Fibroblast of skin of right quadriceps (primary cell): ENCODE measurements at regions not wholly inside any gene's neighbourhood (a gene's known extent, or its start where the extent isn't known, plus 50 kb on each side); places are given as distances from the start of the nearest gene placed in this dataset.
A peak's percentile ranks its signal among the peaks of the same experiment; 100 is the strongest.
"Not testable (repeated sequence)": the region's sequence is repeated elsewhere in the genome, so short reads cannot be mapped to it uniquely, and the experiment has no call there.

Experiments
- DNase-seq: peaks from one replicate; pipeline ENCODE4 v3.0.0-alpha.2; 2013

DNA sequence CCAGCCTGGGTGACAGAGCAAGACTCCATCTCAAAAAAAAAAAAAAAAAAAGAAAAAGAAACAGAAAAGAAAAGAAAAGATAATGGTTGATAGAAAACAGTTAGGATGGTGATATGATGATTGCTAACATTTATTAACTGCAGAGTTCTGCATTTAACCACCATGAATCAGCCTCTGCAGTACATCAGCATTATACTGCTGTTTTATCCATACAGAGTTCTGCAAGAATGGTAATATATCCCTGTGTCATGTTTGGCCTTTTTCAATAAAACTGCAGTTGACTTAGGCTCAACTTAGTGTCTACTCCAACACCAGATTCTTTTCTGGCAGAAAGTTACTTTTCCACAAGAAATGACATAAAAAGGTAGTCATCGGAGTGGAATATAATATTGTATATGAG lies 62.6 kb downstream of the DUSP6 start:
- no peak for DNase-seq

DNA sequence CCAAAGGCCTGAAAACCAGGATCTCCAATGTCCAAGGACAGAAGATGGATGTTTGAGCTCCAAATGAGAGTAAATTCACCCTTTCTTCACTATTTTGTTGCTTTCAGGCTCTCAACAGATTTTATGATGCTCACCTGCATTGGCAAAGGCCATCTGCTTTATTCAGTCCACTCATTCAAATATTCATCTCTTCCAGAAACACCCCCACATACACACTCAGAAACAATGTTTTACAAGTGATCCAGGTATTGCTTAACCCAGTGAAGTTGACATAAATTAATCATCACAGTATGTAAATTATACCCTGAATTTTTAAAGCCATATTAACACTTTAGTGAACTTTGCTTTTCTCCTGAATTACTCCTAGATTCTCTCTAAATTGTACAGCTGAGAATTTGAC lies 63.3 kb downstream of the DUSP6 start:
- DNase-seq, result no peak

DNA sequence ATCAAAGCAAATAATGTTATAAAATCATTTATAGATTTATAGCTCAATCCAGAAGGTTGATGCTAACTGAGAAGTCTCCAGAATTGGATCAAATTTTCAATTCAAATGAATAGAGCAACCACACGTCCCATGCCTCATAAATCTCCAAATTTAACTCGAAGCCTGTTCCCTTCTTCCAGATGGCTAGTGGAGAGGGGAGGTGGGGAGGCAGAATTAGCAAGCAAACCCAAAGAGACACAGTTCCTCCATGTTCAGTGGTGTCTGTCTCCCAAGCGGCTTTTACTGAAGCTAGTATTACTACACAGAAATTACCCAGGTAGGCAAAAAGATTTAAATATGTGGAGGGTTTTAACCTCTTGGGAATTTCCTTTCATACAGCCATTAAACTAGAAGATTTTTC lies 65.8 kb downstream of the DUSP6 start:
- DNase-seq, result no peak

DNA sequence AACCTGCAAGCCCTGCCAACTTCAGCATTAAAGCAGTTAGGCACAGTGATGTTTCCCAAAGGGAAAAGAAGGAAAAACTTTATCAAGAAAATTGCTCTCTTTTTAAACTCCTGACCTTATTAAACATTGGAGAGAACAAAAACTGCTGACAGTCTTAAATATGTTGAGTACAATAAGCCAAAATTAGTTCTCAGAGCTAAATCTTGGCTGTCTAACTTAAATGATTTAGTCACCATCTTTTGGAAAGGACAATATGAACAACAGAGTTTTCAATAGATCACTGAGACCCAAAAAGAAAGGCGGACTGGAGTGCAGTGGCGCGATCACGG lies 70.8 kb downstream of the DUSP6 start:
- DNase-seq, result no peak

DNA sequence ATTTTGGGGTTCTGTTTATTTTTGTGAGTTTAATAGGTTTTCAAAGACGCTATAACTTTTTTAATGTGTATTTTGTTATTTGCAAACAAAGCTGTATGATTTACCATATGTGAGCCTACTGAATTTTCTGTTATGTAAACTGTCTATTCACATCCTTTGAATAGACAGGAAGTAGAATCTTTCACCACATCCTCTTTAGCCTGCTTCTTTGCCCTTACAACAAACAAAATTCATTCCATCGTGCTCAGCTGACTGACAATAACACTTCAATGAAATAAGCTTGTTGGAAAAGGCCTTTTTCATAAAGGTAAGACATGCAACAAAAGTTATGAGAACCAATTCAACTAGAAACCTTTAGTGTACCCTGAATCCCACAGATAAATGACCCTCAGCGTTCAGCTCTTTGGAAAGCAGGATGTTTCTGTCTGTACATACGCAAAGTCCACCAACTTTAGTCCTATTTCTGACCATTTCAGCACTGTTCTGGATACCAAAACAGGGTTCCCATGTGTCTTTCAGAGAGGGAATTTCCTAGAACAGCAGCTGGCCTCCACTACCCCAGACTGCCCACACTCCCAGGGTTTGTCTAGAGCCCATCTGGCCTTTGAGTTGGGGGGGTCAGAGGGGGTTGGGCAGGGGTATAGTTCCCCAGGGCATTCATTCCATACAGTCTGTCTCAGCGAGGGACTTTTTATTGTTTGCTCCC lies 71.3 kb downstream of the DUSP6 start:
- DNase-seq, result no peak

DNA sequence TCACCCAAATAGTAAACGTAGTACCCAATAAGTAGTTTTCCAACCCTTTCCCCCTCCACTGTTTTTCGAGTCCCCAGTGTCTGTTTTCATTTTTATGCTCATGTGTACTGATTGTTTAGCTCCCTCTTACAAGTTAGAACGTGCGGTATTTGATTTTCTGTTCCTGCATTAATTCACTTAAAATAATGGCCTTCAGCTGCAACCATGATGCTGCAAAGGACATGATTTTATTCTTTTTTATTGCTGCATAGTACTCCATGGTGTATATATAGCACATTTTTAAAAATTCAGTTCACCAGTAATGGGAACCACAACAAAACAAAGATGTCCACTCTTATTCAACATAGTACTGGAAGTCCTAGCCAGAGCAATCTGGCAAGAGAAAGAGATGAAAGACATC lies 72.8 kb downstream of the DUSP6 start:
- DNase-seq, result no peak

DNA sequence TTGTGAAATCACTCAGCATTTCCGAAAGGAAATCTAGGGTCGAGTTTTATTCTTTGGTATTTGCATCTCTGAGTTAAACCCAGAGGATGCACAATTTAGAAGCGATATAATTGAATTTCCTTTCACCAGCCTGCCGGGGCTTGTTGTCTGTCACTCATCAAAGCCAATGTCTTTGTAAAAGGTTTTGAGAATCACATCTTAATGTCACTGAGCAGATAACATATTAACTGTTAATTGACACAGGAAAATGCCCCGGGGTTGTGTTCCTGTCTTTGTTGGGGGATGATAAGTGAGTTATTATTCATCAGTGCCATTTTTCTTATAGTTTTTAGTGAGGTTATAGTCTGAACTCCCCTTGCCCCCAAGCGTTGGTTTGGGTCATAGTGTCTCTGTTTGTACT lies 73.4 kb downstream of the DUSP6 start:
- DNase-seq, result no peak

DNA sequence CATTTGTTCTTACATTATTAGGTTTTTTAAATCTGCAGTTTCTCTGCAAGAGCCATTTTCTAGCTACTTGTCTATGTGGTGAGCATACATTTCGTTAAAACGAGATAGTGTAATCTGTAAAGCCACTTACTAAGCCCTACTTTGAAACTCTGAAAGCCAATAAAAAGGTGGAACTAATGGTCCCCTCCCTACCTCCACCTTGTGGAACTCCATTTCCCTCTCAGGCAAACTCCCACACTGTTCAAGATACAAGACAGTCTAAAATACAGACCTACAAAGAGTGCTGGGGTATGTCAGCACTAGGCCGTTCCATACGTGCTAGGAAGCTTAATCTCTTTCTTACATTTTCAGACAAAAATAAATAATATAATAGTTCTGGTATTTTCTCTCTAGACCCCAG lies 74.1 kb downstream of the DUSP6 start:
- no peak for DNase-seq

DNA sequence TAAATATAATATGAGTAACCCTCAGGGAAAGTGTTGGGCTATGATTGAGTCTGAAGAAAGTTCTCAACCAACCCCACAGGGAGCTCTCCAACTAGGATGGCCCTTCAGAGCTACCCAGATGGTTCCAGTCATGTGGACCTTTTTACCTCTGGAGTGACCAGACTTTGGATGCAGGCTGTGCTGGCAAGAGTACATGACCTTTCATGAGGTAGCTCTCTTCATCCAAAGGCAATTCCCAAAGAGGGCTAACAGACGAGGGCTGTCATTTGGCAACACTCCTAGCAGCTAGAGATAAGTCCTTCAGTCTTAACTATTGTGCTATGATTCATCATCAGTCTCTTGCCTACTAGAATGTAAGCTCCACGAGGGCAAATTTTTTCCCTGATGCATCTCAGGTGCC lies 75.4 kb downstream of the DUSP6 start:
- no peak for DNase-seq

DNA sequence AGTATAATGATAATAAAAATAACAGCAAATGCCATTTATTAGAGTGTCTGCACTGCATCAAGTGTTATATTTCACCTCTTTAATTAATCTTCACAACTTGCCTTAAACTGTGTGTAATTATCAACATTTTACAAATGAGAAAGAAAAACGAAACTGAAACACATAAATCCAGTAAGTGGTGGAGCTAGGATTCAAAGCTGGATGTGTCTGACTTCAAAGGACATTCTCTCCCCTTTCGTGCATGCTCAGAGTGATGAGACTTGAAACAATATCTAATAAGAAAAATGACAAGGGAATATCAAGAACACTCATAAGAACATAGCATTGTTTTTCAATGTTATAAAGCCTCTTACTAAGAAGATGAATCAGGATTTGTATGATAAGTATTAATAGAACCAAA lies 78.8 kb downstream of the DUSP6 start:
- no peak for DNase-seq

DNA sequence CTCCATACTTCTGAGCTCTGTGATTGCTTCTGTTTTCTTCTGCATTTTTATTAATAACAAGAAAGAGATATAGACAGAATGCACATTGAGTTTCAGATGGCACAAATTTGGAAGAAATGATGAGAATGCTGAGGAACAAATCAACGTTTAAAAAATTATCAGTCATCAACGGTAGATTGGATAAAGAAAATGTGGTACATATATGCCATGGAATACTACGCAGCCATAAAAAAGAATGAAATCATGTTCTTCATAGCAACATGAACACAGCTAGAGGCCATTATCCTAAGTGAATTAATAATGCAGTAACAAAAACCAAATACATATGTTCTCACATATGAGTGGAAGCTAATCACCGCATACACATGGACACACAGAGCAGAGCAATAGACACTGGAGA lies 81.8 kb downstream of the DUSP6 start:
- no peak for DNase-seq

DNA sequence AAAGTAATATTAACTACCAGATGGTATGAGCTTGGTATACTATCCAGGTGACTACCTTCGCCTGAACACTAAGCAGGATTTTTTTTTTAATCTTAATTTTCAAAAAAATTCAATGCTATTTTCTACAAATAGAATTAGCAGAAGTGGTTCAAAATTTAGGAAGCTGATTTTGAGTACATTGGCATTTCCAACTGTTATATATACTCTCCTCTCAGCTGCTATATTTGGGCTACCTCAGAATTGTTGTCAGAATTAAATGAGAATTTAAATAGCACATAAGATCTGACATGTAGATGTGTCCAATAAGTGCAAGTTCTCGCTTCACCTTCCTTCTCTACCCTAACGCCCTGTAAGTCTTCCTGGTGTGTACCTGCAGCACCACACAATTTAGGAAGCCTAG lies 83.1 kb downstream of the DUSP6 start:
- DNase-seq, result no peak

DNA sequence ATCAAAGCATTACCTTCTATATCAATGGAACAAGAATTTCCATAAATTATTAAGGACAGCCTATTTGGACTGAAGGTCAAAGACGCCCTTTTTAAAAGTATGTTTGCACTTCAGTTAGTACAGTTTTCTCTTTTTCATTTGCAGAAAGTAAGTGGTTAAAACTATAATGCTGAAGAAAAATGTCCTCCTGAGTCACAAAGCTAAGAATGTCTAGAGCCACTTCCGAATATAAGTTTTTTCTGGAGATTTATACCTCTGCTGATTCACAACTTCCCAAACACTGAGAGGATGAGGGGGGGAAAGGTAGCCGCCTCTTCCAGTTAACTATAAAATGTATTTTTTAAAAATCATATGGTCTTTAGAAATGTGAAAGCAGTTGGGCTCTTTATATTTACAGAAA lies 84.9 kb downstream of the DUSP6 start:
- DNase-seq, result peak; percentile 67

DNA sequence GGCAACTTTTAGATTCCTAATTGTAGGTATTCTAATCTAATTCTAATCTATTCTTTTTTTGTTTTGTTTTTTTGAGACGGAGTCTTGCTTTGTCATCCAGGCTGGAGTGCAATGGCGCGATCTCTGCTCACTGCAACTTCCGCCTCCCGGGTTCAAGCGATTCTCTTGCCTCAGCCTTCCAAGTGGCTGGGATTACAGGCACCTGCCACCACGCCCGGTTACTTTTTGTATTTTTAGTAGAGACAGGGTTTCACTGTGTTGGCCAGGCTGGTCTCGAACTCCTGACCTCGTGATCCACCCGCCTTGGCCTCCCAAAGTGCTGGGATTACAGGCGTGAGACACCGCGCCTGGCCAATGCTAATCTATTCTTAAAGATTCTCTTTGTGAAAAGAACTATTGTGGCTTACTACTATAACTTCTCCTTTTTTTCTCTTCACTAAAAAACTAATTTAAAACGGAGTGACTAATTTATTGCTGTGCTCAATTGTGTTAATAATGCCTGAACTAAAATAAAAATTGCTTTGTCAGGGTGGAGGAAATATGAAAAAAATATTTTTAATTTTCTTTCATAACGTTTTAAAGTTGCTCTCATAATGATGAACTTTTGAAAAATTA lies 85.6 kb downstream of the DUSP6 start:
- not testable (repeated sequence) for DNase-seq

DNA sequence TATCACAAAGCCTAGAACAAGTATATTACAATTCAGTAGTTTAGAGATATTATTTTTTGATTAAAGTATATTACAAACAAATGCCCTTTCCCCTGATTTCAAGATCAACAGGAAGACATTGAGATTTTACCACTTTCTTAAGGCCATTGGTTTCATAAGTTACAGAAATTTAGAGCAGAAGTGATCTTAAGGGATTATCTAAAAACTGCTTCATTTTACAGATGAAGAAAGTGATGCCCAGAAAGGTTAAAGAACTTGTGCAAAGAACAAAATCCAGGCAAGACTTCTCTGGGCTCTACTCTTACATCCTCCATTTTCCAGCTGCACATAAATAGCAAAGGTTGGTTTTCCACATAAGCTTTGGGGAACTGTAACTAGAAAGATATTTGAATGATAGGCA lies 87.5 kb downstream of the DUSP6 start:
- no peak for DNase-seq

DNA sequence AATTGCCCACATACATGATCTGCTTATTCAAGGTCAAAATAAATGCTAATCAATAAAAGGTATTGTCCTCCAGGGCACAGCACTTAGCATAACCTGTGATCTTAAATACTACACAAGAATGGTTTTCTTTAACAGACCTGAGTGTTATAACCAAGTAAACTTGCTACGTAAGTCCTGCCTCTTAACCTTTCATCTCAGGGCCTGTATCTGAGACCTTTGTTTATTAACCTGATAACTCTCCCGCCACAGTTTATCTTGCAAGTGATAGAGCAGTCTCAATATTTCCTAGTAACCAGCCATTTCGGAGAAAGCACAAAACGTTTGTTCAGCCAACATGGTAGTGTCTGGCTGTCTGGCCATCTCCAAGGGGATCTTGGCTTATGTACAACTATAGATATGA lies 88.4 kb downstream of the DUSP6 start:
- DNase-seq, result no peak

DNA sequence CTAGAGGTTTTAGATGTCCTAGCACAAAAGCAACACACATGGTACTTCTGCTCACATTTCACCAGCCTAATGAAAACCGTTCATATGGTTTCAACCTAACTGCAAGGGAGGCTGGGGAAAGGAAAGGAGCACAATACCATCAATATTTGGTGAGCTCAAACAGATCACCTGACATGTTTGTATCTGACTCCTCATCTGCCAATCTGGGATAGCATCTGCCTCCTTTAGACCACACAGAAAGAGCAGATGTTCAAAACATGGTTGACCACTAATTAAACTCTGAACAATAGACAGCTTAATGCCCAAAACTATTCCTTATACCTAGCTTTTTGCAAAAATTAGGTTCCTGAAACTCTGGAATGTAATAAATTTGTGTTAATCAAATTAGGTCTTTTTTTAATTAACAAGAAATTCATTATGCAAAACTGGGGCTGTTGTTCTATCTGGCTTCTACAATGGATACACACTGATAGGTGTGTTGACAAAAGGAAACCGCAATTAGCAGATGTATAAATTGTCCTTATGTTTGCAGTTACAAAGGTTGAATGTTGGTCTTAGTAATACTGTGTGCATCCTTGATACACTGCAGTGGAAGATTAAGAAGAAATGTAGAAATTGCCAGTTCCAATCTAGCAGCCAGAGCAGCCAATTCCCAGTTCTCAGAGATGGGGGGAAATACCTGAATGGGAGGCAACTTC lies 89.3 kb downstream of the DUSP6 start:
- DNase-seq, result no peak

DNA sequence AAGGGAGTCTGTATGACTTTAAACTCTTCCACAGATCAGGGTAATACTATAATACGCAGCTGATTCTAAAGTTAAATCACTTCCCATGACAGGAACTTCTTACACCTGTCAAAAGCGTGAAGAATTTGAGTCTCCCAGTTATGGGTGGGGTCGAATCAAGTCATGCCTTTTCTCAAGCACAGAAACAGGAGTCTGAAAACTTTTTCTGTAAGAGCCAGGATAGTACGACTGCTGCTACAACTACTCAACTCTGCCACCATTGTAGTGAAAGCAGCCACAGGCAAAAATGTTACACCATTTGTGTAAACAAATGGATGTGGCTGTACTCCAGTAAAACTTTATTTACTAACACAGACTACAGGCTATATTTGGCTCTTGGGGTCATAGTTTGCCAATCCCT lies 90.3 kb downstream of the DUSP6 start:
- no peak for DNase-seq

DNA sequence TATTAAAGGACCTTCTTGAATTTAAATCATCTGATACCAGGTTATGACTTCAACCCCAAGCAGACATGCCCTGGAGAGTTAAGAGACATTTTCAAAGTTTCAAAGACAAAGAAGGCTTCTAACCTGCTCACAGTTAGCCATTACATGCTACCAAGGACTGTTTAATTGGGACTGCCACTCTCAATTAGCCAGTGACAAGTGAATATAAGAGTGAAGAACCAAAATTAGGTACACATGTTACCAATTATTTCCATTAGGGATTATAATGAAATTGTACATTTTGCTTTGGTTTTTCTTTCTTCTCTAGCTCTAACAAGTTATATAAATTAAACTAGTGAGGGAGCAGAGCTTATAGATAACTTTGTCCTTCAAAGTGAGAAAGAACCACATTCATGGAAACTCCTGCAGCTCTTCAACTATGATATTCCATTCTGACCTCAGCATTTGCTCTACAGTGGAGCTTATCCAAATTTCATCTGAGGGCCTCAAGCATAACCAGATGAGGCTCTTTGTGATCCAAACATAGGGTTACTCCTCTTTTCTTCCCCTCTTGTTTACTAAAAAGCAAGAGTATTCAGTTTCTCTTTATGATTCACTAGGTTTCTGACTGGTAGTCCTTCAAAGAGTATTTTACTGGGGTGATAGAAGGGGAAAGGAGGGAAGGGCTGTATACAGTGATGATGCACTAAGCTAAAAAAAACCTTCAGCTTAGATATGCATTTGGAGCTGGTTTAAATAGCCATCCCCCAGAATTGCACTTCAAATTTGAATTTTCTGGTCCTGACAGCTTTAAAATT lies 91.3 kb downstream of the DUSP6 start:
- no peak for DNase-seq

DNA sequence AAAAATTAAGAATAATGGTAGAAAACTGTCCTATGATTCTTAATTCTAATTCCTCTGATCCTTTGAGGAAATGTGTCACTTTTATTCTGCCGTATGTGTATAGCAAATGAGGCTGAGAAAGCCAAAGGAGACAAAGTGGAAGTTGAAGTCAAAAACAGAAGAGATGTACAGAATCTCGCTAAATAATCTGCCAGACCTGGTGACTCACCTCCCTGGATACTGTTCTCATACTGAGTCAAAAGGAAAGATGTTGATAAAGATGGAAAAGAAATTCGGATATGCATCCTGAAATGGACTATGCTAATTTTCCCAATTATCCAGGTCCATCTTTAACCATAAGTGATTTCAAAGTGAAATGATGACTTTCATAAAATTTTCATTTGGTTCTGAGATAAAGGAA lies 92.5 kb downstream of the DUSP6 start:
- DNase-seq, result no peak

DNA sequence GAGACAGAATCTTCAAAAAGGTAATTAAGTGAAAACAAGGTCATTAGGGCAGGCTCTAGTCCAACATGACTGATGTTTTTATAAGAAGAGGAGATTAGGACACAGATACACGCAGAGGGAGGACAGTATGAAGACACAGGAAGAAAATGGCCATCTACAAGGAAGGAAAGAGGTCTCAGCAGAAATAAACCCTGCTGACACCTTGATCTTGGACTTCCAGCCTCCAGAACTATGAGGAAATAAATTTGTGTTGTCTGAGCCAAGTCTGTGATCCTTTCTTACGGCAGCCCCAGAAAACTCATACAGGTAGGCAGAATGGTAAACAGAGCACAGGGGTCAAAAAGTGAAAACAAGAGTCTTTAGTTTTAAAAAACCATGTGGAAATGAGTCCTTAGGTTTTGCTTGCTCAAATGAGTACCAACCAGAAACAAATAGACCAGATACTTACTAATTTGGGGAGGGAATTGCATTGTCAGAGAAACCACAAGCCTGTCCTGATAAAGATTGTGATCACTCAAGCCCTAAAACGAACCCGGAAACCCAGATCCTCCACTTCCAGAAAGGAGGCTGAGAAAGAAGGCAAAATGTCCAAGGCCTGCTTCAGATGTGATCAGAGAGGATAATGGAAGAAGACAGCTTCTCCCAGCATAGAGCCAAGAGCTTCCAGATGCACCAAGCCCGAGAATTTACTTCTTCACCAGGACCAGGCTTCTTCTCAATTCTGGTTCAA lies 93.9 kb downstream of the DUSP6 start:
- no peak for DNase-seq

DNA sequence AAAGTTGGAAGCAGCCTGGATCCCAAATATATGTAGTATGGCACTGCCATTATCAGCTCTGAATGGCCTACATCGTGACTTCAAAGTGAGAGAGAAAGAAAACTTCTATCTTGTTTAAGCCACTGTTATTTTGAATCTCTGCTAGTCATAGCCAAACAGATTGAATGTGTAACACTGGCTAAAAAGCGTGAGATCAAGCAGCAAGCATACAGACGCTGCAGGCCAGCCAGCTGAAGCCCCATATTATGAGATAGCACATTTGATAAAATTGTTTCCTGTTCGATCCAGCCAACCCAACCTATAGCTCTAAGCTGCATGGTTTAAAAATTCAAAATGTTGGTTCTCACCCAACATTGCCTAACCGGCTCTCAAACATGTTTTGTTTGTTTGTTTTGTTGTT lies 95.0 kb downstream of the DUSP6 start:
- no peak for DNase-seq

DNA sequence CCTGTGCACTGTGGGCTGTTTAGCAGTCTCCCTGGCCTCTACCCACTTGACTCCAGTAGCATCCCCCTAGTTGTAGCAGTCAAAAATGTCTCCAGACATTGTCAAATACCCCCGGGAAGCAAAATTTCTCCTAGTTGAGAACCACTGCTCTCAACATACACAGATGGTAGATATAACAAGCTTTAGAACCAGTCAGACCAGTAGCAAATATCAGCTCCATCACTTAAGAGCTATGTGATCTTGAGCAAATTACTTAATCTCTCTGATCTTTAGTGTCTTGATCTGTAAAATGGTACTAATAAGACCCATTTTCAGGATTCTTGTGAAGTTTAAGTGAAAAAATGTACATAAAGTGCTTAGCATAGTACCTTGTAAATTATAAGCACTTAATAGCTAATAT lies 96.2 kb downstream of the DUSP6 start:
- DNase-seq, result no peak
